Esophagus squamous epithelium (tissue), 5 donors: ENCODE measurements at regions not wholly inside any gene's neighbourhood (a gene's known extent, or its start where the extent isn't known, plus 50 kb on each side); places are given as distances from the start of the nearest gene placed in this dataset.

ENCODE experiments used
- DNase-seq: peaks from one replicate; lab custom pipeline; 2025; lab: John Stamatoyannopoulos, UW
- H3K27ac ChIP-seq, 4 donors: fragments of 200-600 bp; sonication (generic); one replicate each; pipeline ENCODE4 v1.5.1; 2016 to 2019; ENCODE audit warnings: mild to moderate bottlenecking in 1 of 4
- H3K27me3 ChIP-seq, 4 donors: fragments of 200-600 bp; sonication (generic); 1 replicate in 3 of 4; 2 replicates in 1 of 4; pipeline versions ENCODE4 v1.5.1 to v1.6.0; 2017 to 2021; ENCODE audit warnings: antibody characterized with exemption in 1 of 4
- H3K36me3 ChIP-seq, 3 donors: fragments of 200-600 bp; sonication (generic); one replicate each; pipeline ENCODE4 v1.5.1; 2016 to 2019
- H3K4me1 ChIP-seq, 3 donors: fragments of 200-600 bp; sonication (generic); one replicate each; pipeline ENCODE4 v1.5.1; 2017 to 2019
- H3K4me3 ChIP-seq, 4 donors: fragments of 200-600 bp; sonication (generic); 1 replicate in 3 of 4; 2 replicates in 1 of 4; pipeline ENCODE4 v1.5.1; 2016 to 2019; ENCODE audit warnings: mild to moderate bottlenecking in 2 of 4, moderate library complexity in 1 of 4
- H3K9me3 ChIP-seq, 3 donors: fragments of 200-600 bp; sonication (generic); one replicate each; pipeline ENCODE4 v1.5.1; 2016 to 2019
- POLR2A ChIP-seq, 4 donors: fragments of 450-650 bp; IDR thresholded peaks; one replicate each; pipeline ENCODE4 v1.6.1; 2017; ENCODE audit warnings: antibody characterized with exemption in 4 of 4, mild to moderate bottlenecking in 4 of 4, moderate library complexity in 3 of 4
- WGBS, 2 donors: methylation state at CpG; one replicate each; pipeline ENCODE4 v1.1.5; 2018; 5-methylcytosine and 5-hydroxymethylcytosine counted together
- intact Hi-C: fragments of 100-400 bp; cut with DNase I; formaldehyde crosslinking; loops from one replicate; pipeline ENCODE4 v1.15.0; 2022
- TF ChIP-seq, protein P1 (sequence below), 6 experiments: fragments of 450-650 bp in 4 of 6; fragments of 200-600 bp in 2 of 6; sonication (generic) in 2 of 6; IDR thresholded peaks; one replicate each; pipeline ENCODE4 v1.5.1; 2016 to 2019; ENCODE audit warnings: antibody characterized with exemption in 6 of 6, mild to moderate bottlenecking in 4 of 6, moderate library complexity in 4 of 6
- donor health status: DM: yes; HTN: yes; CAD: no.

DNA sequence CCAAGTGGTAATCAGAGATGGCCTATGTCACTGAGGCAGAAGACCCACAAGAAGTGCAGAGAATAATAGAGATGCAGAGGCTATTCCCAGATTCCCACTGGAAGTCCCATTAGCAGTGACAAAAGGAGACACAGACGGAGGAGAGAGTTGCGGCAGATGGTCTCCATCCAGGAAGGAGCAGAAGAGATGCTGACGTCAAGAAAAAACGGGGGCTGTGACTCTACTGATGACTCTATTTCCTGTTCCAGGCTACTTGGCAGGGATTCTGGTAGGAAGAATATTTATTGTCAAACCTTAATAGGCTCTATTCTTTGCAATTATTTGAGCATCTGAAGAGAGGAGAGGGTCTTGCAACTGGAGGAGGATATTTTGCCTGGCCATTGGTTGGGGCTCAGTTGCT lies 246.0 kb upstream of the ECI2 start:
- peaks cover 0 to 5% (median 0%) of the 10 kb centered on the region in 4 donors for H3K27me3 ChIP-seq
- H3K9me3 ChIP-seq: peaks cover 4 to 38% (median 25%) of the 10 kb centered on the region in 3 donors
- TF ChIP-seq, protein P1, sequence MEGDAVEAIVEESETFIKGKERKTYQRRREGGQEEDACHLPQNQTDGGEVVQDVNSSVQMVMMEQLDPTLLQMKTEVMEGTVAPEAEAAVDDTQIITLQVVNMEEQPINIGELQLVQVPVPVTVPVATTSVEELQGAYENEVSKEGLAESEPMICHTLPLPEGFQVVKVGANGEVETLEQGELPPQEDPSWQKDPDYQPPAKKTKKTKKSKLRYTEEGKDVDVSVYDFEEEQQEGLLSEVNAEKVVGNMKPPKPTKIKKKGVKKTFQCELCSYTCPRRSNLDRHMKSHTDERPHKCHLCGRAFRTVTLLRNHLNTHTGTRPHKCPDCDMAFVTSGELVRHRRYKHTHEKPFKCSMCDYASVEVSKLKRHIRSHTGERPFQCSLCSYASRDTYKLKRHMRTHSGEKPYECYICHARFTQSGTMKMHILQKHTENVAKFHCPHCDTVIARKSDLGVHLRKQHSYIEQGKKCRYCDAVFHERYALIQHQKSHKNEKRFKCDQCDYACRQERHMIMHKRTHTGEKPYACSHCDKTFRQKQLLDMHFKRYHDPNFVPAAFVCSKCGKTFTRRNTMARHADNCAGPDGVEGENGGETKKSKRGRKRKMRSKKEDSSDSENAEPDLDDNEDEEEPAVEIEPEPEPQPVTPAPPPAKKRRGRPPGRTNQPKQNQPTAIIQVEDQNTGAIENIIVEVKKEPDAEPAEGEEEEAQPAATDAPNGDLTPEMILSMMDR (IDR thresholded peaks at IDR 0.05): no peak
- TF ChIP-seq POLR2A (IDR thresholded peaks at IDR 0.05): no peak
- H3K36me3 ChIP-seq: no peaks in the 10 kb centered on the region
- WGBS, 2 donors: 53 to 55% methylated on average over 4 of the region's 4 CpGs
- no peak overlapping the region for H3K4me3 ChIP-seq
- no peaks in the 10 kb centered on the region for H3K4me1 ChIP-seq
- H3K27ac ChIP-seq: no peak overlapping the region
- intact Hi-C loops: no loop called here
- no peak for DNase-seq

DNA sequence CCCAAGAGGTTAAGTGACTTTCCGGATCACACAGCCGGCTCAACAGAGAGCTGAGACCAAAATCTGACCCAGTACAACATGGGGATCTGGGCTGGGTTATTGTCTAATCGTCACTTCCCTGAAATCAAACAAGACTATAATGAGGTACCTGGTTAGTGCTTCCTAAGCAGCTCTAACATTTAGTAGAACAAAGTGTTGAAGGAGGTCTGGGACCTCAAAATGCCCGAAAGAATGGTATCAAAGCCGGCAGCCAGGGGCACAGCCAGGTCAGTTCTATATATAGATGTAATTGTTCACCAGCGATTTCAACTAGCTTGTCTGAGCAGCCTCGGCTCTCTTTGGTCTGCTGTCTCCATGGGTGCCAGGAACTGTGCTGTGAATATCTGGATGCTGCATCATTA lies 245.5 kb upstream of the ECI2 start:
- no peak for DNase-seq
- Histone ChIP-seq H3K27ac (no peak overlapping the region), H3K36me3 (no peaks in the 10 kb centered on the region), H3K9me3 (peaks cover 4 to 37% (median 25%) of the 10 kb centered on the region in 3 donors), H3K4me1 (no peaks in the 10 kb centered on the region), H3K4me3 (no peak overlapping the region), H3K27me3 (peaks cover 0 to 5% (median 0%) of the 10 kb centered on the region in 4 donors)
- 46 to 50% methylated on average over 6 to 7 of the region's 7 CpGs for WGBS, 2 donors
- TF ChIP-seq, protein P1 (IDR thresholded peaks at IDR 0.05): no peak
- TF ChIP-seq POLR2A (IDR thresholded peaks at IDR 0.05): no peak
- intact Hi-C loops: no loop called here

DNA sequence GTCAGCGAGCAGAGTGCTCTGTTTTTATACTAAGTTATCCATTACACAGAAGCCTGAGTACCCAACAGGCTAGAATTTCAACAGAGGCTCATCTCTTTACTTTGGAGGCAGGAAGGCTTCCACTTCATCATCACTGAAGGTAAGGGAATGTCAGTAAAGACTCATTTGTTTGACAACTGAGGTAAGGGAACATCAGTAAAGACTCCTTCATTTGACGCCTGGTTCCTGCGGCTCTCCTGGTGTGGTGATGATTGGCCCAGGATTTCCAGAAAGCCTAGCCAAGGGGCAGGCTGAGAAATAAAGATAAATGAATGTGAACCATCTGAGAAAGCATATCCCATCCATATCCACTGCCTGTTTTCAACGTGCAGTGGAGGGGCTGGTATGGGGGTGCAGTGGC lies 244.6 kb upstream of the ECI2 start:
- H3K4me1 ChIP-seq: no peaks in the 10 kb centered on the region
- TF ChIP-seq POLR2A (IDR thresholded peaks at IDR 0.05): no peak
- TF ChIP-seq, protein P1 (IDR thresholded peaks at IDR 0.05): no peak
- peaks cover 4 to 27% (median 20%) of the 10 kb centered on the region in 3 donors for H3K9me3 ChIP-seq
- H3K27me3 ChIP-seq: peaks cover 0 to 5% (median 0%) of the 10 kb centered on the region in 4 donors
- intact Hi-C loops: no loop called here
- H3K27ac ChIP-seq: no peak overlapping the region
- no peaks in the 10 kb centered on the region for H3K36me3 ChIP-seq
- H3K4me3 ChIP-seq: no peak overlapping the region
- WGBS, 2 donors: 71 to 74% methylated on average over 4 of the region's 4 CpGs
- no peak for DNase-seq

DNA sequence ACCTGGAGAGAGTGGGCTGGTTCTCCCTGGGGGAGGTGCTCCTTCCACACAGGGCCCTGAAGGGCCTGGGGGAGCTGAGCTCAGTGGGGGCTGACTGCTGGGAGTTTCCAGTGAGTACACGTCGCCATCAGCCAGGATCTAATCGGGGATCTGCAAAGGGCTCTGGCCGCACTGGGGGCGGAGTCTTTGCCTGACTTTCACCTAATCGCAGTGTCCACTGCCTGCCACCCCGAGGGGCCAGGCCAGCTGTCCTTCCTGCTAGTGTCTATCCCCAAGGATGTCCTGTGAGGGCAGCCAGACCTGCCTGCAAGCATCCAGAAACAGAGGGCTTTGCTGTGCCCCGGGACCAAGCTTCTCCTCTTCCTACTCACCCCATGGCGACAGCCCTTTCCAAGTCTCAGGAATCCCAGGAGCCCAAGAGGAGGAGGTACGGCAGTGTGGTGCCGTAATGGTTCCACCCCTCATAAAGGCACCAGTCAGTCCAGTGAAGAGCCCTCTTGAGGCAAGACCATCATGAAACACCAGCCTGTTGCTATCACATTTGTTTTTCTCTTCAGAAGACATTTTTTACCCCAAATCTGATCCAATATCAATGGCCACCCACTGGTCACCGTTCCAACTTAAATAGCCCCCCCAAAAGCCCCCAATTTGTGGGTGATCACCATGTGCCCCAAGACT lies 243.1 kb upstream of the ECI2 start:
- WGBS, 2 donors: 78 to 85% methylated on average over 4 to 8 of the region's 12 CpGs
- Histone ChIP-seq H3K9me3 (peaks cover 2 to 12% (median 5%) of the 10 kb centered on the region in 3 donors), H3K4me1 (no peaks in the 10 kb centered on the region), H3K27ac (no peak overlapping the region), H3K36me3 (no peaks in the 10 kb centered on the region), H3K4me3 (no peak overlapping the region), H3K27me3 (peaks cover 0 to 5% (median 0%) of the 10 kb centered on the region in 4 donors)
- no peak for DNase-seq
- intact Hi-C loops: no loop called here
- TF ChIP-seq, protein P1 (IDR thresholded peaks at IDR 0.05): no peak
- no peak for TF ChIP-seq POLR2A (IDR thresholded peaks at IDR 0.05)

DNA sequence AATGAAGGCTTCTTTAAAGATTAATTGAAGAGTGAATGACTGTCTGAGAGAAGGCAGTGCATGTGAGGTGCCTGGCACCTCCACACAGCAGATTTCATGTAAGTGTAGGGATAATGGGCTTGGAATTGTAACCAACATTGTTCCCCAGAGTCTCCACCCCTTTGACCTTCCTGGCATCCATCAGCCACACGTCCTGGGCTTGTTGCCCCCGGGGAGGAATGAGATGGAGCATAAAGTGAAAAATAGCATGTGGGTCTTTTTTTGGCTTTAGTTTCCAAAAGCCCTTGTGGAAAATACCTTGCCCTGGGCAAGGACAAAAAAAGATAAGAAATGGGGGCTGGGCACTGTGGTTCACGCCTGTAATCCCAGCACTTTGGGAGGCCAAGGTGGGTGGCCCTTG lies 242.2 kb upstream of the ECI2 start:
- Histone ChIP-seq H3K4me3 (no peak overlapping the region), H3K4me1 (no peaks in the 10 kb centered on the region), H3K36me3 (no peaks in the 10 kb centered on the region), H3K27ac (no peak overlapping the region), H3K9me3 (peaks cover 0 to 5% (median 0%) of the 10 kb centered on the region in 3 donors), H3K27me3 (peaks cover 0 to 5% (median 0%) of the 10 kb centered on the region in 4 donors)
- intact Hi-C loops: no loop called here
- 32 to 64% methylated on average over 1 to 3 of the region's 3 CpGs for WGBS, 2 donors
- no peak for DNase-seq
- TF ChIP-seq, protein P1 (IDR thresholded peaks at IDR 0.05): no peak
- TF ChIP-seq POLR2A (IDR thresholded peaks at IDR 0.05): no peak
